SK-N-SH (cell line): ENCODE measurements at regions not wholly inside any gene's neighbourhood (a gene's known extent, or its start where the extent isn't known, plus 50 kb on each side); places are given as distances from the start of the nearest gene placed in this dataset.

ENCODE experiments used
- CTCF ChIA-PET: fragments of 300-600, 350-600 bp; formaldehyde crosslinking; extraction: SDS; loops from one replicate; lab custom pipeline; 2021; lab: Yijun Ruan, JAX
- POLR2A ChIA-PET: fragments of 350-600 bp; sonication (Branson Sonifier 250); formaldehyde crosslinking; extraction: SDS; loops from one replicate; lab custom pipeline; 2020; ENCODE audit warnings: antibody characterized with exemption, inconsistent platforms; lab: Yijun Ruan, JAX
- DNase-seq: peaks from one replicate; pipeline ENCODE4 v3.0.0; 2012
- H2AFZ ChIP-seq: fragments of 200-600 bp; sonication (generic); 2 replicates; pipeline ENCODE4 v1.8.1; 2016; ENCODE audit warnings: antibody characterized with exemption, mild to moderate bottlenecking, low read depth
- H3F3A ChIP-seq: fragments of 200-600 bp; sonication (generic); replicated peaks from 2 replicates; pipeline ENCODE3; 2016; ENCODE audit warnings: antibody characterized with exemption, mild to moderate bottlenecking; ENCODE audit not compliant: insufficient read depth
- H3K27ac ChIP-seq, 2 experiments: fragments of 200-500 bp in 1 of 2; fragments of 200-600 bp in 1 of 2; sonication (Bioruptor generic) in 1 of 2; sonication (generic), shearing (Covaris generic) in 1 of 2; 2 replicates each; pipeline versions ENCODE4 v1.5.1 to v1.6.1; 2014 to 2016; ENCODE audit warnings: low read depth in 2 of 2, inconsistent platforms in 1 of 2, low read length in 1 of 2, mild to moderate bottlenecking in 1 of 2, mixed read lengths in 1 of 2
- H3K27me3 ChIP-seq: fragments of 200-600 bp; sonication (generic), shearing (Covaris generic); 2 replicates; pipeline ENCODE4 v1.6.1; 2016; ENCODE audit warnings: mixed run types; ENCODE audit not compliant: insufficient read depth
- H3K36me3 ChIP-seq, 2 experiments: fragments of 200-500 bp in 1 of 2; fragments of 200-600 bp in 1 of 2; sonication (Bioruptor generic) in 1 of 2; sonication (generic) in 1 of 2; replicated peaks in 1 of 2; 2 replicates each; pipeline versions ENCODE3 to v1.5.1; 2014 to 2016; ENCODE audit warnings: low read length in 1 of 2, mild to moderate bottlenecking in 1 of 2; ENCODE audit not compliant: insufficient read depth in 2 of 2, control insufficient read depth in 1 of 2
- H3K4me1 ChIP-seq, 2 experiments: fragments of 200-500 bp in 1 of 2; fragments of 200-600 bp in 1 of 2; sonication (Bioruptor generic) in 1 of 2; sonication (generic), shearing (Covaris generic) in 1 of 2; 2 replicates each; pipeline versions ENCODE4 v1.5.1 to v1.6.1; 2014 to 2016; ENCODE audit warnings: low read depth in 1 of 2, low read length in 1 of 2, mixed run types in 1 of 2; ENCODE audit not compliant: insufficient read depth in 2 of 2, control insufficient read depth in 1 of 2
- H3K4me2 ChIP-seq: fragments of 200-600 bp; sonication (generic), shearing (Covaris generic); 2 replicates; pipeline ENCODE4 v1.6.1; 2017; ENCODE audit warnings: mixed run types
- H3K4me3 ChIP-seq, 2 experiments: fragments of 200-500 bp in 1 of 2; fragments of 200-600 bp in 1 of 2; sonication (Bioruptor generic) in 1 of 2; sonication (generic), shearing (Covaris generic) in 1 of 2; 2 replicates each; pipeline versions ENCODE4 v1.5.1 to v1.8.1; 2014 to 2016; ENCODE audit warnings: low read depth in 2 of 2, inconsistent platforms in 1 of 2, low read length in 1 of 2, mild to moderate bottlenecking in 1 of 2, mixed read lengths in 1 of 2, moderate library complexity in 1 of 2
- H3K79me2 ChIP-seq: fragments of 200-600 bp; sonication (generic); 2 replicates; pipeline ENCODE4 v1.8.1; 2017; ENCODE audit warnings: mild to moderate bottlenecking; ENCODE audit not compliant: insufficient read depth
- H3K9ac ChIP-seq: fragments of 200-600 bp; sonication (generic); 2 replicates; pipeline ENCODE4 v1.6.1; 2017; ENCODE audit warnings: mixed run types
- H3K9me2 ChIP-seq: fragments of 200-600 bp; sonication (generic); 2 replicates; pipeline ENCODE4 v1.6.1; 2017; ENCODE audit warnings: mixed run types
- H3K9me3 ChIP-seq: fragments of 200-600 bp; sonication (generic); 2 replicates; pipeline ENCODE4 v1.6.1; 2017; ENCODE audit warnings: mixed run types, mild to moderate bottlenecking, moderate library complexity
- H4K20me1 ChIP-seq: fragments of 200-600 bp; sonication (generic); 2 replicates; pipeline ENCODE4 v1.6.1; 2017; ENCODE audit warnings: mild to moderate bottlenecking, mixed run types; ENCODE audit not compliant: insufficient read depth
- CHD2 ChIP-seq: fragments of 150-350 bp; IDR thresholded peaks from 2 replicates; pipeline ENCODE4 v1.6.1; 2018; ENCODE audit warnings: low read length; ENCODE audit not compliant: partially characterized antibody
- EP300 ChIP-seq, 2 experiments: IDR thresholded peaks; 2 replicates each; pipeline versions ENCODE4 v1.4.0 to v1.6.1; 2012; ENCODE audit warnings: borderline replicate concordance in 1 of 2, low read depth in 1 of 2, low read length in 1 of 2
- EZH2phosphoT487 ChIP-seq: fragments of 200-600 bp; sonication (generic); IDR thresholded peaks from 2 replicates; pipeline ENCODE4 v1.6.1; 2017; ENCODE audit warnings: low read depth, mixed run types, mild to moderate bottlenecking, antibody characterized with exemption, moderate library complexity, borderline replicate concordance
- GATA2 ChIP-seq: sonication (generic); formaldehyde crosslinking; IDR thresholded peaks from 2 replicates; pipeline ENCODE4 v1.5.0; 2020; ENCODE audit warnings: mild to moderate bottlenecking, missing genetic modification reagents
- MEF2A ChIP-seq: IDR thresholded peaks from 2 replicates; pipeline ENCODE4 v1.4.0; 2012; ENCODE audit warnings: low read depth, borderline replicate concordance
- MXI1 ChIP-seq: IDR thresholded peaks from 2 replicates; pipeline ENCODE4 v1.6.1; 2012; ENCODE audit warnings: mild to moderate bottlenecking, low read depth, low read length, improper control_type of control experiment
- NFIC ChIP-seq: IDR thresholded peaks from 2 replicates; pipeline ENCODE4 v1.4.0; 2012; ENCODE audit warnings: borderline replicate concordance
- RCOR1 ChIP-seq: fragments of 150-350 bp; IDR thresholded peaks from 2 replicates; pipeline ENCODE4 v1.6.1; 2017; ENCODE audit warnings: antibody characterized with exemption, low read length
- RXRA ChIP-seq: IDR thresholded peaks from 2 replicates; pipeline ENCODE4 v1.4.0; 2012; ENCODE audit warnings: low read depth, mild to moderate bottlenecking, borderline replicate concordance
- SMC3 ChIP-seq: IDR thresholded peaks from 2 replicates; pipeline ENCODE4 v1.6.1; 2012; ENCODE audit warnings: low read depth, low read length, improper control_type of control experiment
- TEAD4 ChIP-seq: IDR thresholded peaks from 2 replicates; pipeline ENCODE4 v1.4.0; 2012; ENCODE audit warnings: mild to moderate bottlenecking, borderline replicate concordance; ENCODE audit not compliant: insufficient read depth
- USF2 ChIP-seq: fragments of 150-350 bp; IDR thresholded peaks from 2 replicates; pipeline ENCODE4 v1.6.1; 2017; ENCODE audit warnings: antibody characterized with exemption, low read length, low read depth, borderline replicate concordance
- YY1 ChIP-seq: IDR thresholded peaks from 2 replicates; pipeline ENCODE4 v1.4.0; 2012; ENCODE audit warnings: low read depth, mild to moderate bottlenecking
- WGBS: methylation state at CpG from one replicate; pipeline ENCODE4 v1.1.6; 2017; ENCODE audit warnings: low lambda C conversion rate; 5-methylcytosine and 5-hydroxymethylcytosine counted together
- TF ChIP-seq, protein P1 (sequence below): IDR thresholded peaks from 2 replicates; pipeline ENCODE4 v1.4.0; 2012; ENCODE audit warnings: low read depth, borderline replicate concordance
- TF ChIP-seq, protein P2 (sequence below): fragments of 200-600 bp; sonication (generic); IDR thresholded peaks from 2 replicates; pipeline ENCODE4 v1.6.1; 2017; ENCODE audit warnings: antibody characterized with exemption, mild to moderate bottlenecking, moderate library complexity

DNA sequence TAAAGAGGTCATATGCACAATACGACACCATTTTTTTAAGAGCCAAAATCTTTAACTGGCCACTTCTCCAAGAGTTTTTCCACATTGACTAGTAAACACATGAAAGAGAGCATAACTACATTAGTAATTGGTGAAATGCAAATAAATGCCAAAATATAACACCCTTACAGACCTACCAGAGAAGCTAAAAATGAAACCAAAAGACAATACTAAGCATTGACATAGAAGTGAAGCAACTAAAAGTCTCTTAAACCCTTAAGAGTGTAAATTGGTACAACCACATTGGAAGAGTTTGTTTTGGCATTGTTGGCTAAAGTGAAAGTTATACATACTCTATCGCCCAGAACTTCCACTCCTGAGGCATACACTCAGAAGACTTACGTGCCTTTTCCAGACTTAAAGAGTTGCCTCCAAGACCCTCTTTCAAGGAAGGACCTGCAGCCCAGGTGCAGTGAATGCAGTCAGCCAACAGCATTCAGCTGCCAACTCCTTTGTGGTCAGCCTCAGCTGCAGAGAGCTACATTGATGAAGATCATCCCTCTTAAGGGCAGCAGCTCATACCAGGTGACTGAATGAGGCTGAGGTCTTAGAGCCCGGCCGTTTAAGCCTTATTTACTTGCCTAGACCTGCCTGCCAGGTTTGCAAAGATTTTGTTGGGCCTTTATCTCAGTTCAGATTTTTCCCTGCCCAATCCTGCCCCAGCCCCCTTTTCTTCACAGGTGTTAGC lies 839.1 kb upstream of the ADGRL2 start:
- H3K27me3 ChIP-seq, result no peaks in the 10 kb centered on the region
- H3K9me2 ChIP-seq, result no peaks in the 10 kb centered on the region
- no peaks in the 10 kb centered on the region for H3K4me1 ChIP-seq
- no peaks in the 10 kb centered on the region for H3K9me3 ChIP-seq
- H3K27ac ChIP-seq, result no peak overlapping the region
- no peaks in the 10 kb centered on the region for H4K20me1 ChIP-seq
- CTCF ChIA-PET, result no interaction called here
- H3K79me2 ChIP-seq, result no peaks in the 10 kb centered on the region
- H3K9ac ChIP-seq, result no peak overlapping the region
- H3K36me3 ChIP-seq, result no peaks in the 10 kb centered on the region
- no peak for TF ChIP-seq USF2
- no peak for TF ChIP-seq NFIC
- TF ChIP-seq CHD2, result no peak
- no peak for TF ChIP-seq GATA2 (CRISPR knock-in tag)
- TF ChIP-seq YY1, result no peak
- TF ChIP-seq, protein P1, sequence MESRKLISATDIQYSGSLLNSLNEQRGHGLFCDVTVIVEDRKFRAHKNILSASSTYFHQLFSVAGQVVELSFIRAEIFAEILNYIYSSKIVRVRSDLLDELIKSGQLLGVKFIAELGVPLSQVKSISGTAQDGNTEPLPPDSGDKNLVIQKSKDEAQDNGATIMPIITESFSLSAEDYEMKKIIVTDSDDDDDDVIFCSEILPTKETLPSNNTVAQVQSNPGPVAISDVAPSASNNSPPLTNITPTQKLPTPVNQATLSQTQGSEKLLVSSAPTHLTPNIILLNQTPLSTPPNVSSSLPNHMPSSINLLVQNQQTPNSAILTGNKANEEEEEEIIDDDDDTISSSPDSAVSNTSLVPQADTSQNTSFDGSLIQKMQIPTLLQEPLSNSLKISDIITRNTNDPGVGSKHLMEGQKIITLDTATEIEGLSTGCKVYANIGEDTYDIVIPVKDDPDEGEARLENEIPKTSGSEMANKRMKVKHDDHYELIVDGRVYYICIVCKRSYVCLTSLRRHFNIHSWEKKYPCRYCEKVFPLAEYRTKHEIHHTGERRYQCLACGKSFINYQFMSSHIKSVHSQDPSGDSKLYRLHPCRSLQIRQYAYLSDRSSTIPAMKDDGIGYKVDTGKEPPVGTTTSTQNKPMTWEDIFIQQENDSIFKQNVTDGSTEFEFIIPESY, result no peak
- TF ChIP-seq RXRA, result no peak
- no peak for TF ChIP-seq EP300 (IDR thresholded peaks at IDR 0.05; ENCODE audit: borderline replicate concordance in 1 of 2, low read depth in 1 of 2, low read length in 1 of 2)
- TF ChIP-seq MXI1, result no peak
- TF ChIP-seq MEF2A, result no peak
- TF ChIP-seq, protein P2, sequence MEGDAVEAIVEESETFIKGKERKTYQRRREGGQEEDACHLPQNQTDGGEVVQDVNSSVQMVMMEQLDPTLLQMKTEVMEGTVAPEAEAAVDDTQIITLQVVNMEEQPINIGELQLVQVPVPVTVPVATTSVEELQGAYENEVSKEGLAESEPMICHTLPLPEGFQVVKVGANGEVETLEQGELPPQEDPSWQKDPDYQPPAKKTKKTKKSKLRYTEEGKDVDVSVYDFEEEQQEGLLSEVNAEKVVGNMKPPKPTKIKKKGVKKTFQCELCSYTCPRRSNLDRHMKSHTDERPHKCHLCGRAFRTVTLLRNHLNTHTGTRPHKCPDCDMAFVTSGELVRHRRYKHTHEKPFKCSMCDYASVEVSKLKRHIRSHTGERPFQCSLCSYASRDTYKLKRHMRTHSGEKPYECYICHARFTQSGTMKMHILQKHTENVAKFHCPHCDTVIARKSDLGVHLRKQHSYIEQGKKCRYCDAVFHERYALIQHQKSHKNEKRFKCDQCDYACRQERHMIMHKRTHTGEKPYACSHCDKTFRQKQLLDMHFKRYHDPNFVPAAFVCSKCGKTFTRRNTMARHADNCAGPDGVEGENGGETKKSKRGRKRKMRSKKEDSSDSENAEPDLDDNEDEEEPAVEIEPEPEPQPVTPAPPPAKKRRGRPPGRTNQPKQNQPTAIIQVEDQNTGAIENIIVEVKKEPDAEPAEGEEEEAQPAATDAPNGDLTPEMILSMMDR, result no peak
- TF ChIP-seq RCOR1, result no peak
- no peak for TF ChIP-seq SMC3
- no peak for TF ChIP-seq EZH2phosphoT487
- TF ChIP-seq TEAD4, result no peak
- TF ChIP-seq, all 33 proteins: peak for 0
- H3F3A ChIP-seq, result no peaks in the 10 kb centered on the region
- H3K4me2 ChIP-seq, result no peak overlapping the region
- 64% methylated on average over 5 of the region's 5 CpGs for WGBS
- no peak overlapping the region for H3K4me3 ChIP-seq
- no peak for DNase-seq
- H2AFZ ChIP-seq, result 0 out of 2 replicates have a peak overlapping the region, but pooled peaks have one; percentile 8
- POLR2A ChIA-PET, result no interaction called here
